Endothelial cell of umbilical vein (primary cell): ENCODE measurements at regions not wholly inside any gene's neighbourhood (a gene's known extent, or its start where the extent isn't known, plus 50 kb on each side); places are given as distances from the start of the nearest gene placed in this dataset.

Source experiments
- BruUV-seq: library from RNA; stranded (reverse); fragments of 400-500 nt; replicated peaks from 2 replicates; lab custom pipeline; 2021; lab: Mats Ljungman, UMichigan
- CTCF ChIA-PET: fragments of 300-600, 350-600 bp; sonication (Branson Sonifier 250); formaldehyde crosslinking; loops from one replicate; lab custom pipeline; 2021; ENCODE audit warnings: antibody characterized with exemption, inconsistent platforms; lab: Charles Lee
- POLR2A ChIA-PET: fragments of 300-600, 350-600 bp; sonication (Branson Sonifier 250); formaldehyde crosslinking; loops from one replicate; lab custom pipeline; 2021; ENCODE audit warnings: antibody characterized with exemption, inconsistent platforms; lab: Charles Lee
- DNase-seq: peaks from one replicate; pipeline ENCODE4 v3.0.0-alpha.2; 2011; ENCODE audit warnings: low read depth, low spot score
- FAIRE-seq: peaks from 2 replicates; lab custom pipeline; 2011; peaks lifted over from hg19 to GRCh38; lab: Jason Lieb, UNC
- H2AFZ ChIP-seq: 2 replicates; pipeline ENCODE4 v1.6.0; 2012; ENCODE audit warnings: low read depth, low read length, control low read depth, inconsistent platforms
- H3K27ac ChIP-seq: 2 replicates; pipeline ENCODE4 v1.5.1; 2011; ENCODE audit warnings: low read depth, mild to moderate bottlenecking, control low read depth, low read length, moderate library complexity; ENCODE audit not compliant: insufficient read depth
- H3K27me3 ChIP-seq, 2 experiments: 2 replicates each; pipeline versions ENCODE4 v1.6.0 to v1.6.1; 2011; ENCODE audit warnings: low read length in 2 of 2, mixed read lengths in 1 of 2; ENCODE audit not compliant: control insufficient read depth in 2 of 2, insufficient read depth in 2 of 2
- H3K36me3 ChIP-seq, 2 experiments: 2 replicates in 1 of 2; 3 replicates in 1 of 2; pipeline ENCODE4 v1.5.1; 2011; ENCODE audit warnings: low read length in 2 of 2, mild to moderate bottlenecking in 1 of 2, moderate library complexity in 1 of 2; ENCODE audit not compliant: control insufficient read depth in 2 of 2, insufficient read depth in 2 of 2; ENCODE audit errors: extremely low read depth in 1 of 2
- H3K4me1 ChIP-seq: 3 replicates; pipeline ENCODE4 v1.5.1; 2011; ENCODE audit warnings: mild to moderate bottlenecking, low read length; ENCODE audit not compliant: control insufficient read depth, insufficient read depth; ENCODE audit errors: extremely low read depth
- H3K4me2 ChIP-seq: 2 replicates; pipeline ENCODE4 v1.6.1; 2011; ENCODE audit warnings: low read length, control low read depth, mixed read lengths; ENCODE audit not compliant: insufficient read depth
- H3K4me3 ChIP-seq, 3 experiments: fragments of 200-600 bp in 1 of 3; sonication (generic), shearing (Covaris generic) in 1 of 3; replicated peaks in 1 of 3; 2 replicates each; pipeline ENCODE4 v1.5.1; 2011 to 2016; ENCODE audit warnings: control low read depth in 3 of 3, low read length in 3 of 3, mild to moderate bottlenecking in 2 of 3, inconsistent platforms in 1 of 3, low read depth in 1 of 3, moderate library complexity in 1 of 3; ENCODE audit not compliant: insufficient read depth in 1 of 3
- H3K79me2 ChIP-seq: 2 replicates; pipeline ENCODE4 v1.6.0; 2012; ENCODE audit warnings: low read length, inconsistent platforms; ENCODE audit not compliant: control insufficient read depth, insufficient read depth
- H3K9ac ChIP-seq: replicated peaks from 2 replicates; pipeline ENCODE3; 2011; ENCODE audit warnings: low read length, control low read depth; ENCODE audit not compliant: insufficient read depth; ENCODE audit errors: extremely low read depth
- H3K9me1 ChIP-seq: replicated peaks from 3 replicates; pipeline ENCODE4 v1.6.0; 2011; ENCODE audit warnings: mild to moderate bottlenecking, low read length; ENCODE audit not compliant: control insufficient read depth, insufficient read depth; ENCODE audit errors: extremely low read depth
- H3K9me3 ChIP-seq: replicated peaks from 2 replicates; pipeline ENCODE4 v1.5.1; 2012; ENCODE audit warnings: low read length, inconsistent platforms; ENCODE audit not compliant: control insufficient read depth, insufficient read depth
- H4K20me1 ChIP-seq: replicated peaks from 2 replicates; pipeline ENCODE3; 2011; ENCODE audit warnings: mild to moderate bottlenecking, low read length; ENCODE audit not compliant: control insufficient read depth, insufficient read depth; ENCODE audit errors: extremely low read depth
- EZH2 ChIP-seq: IDR thresholded peaks from 2 replicates; pipeline ENCODE4 v1.6.1; 2012; ENCODE audit warnings: borderline replicate concordance, low read depth, mild to moderate bottlenecking, moderate library complexity, low read length, inconsistent platforms; ENCODE audit not compliant: severe bottlenecking
- FOS ChIP-seq: IDR thresholded peaks from 2 replicates; pipeline ENCODE4 v1.6.1; 2011; ENCODE audit warnings: mild to moderate bottlenecking, low read length, moderate library complexity, borderline replicate concordance; ENCODE audit not compliant: insufficient read depth
- GATA2 ChIP-seq: IDR thresholded peaks from 2 replicates; pipeline ENCODE4 v1.7.0; 2011; ENCODE audit warnings: low read depth, mild to moderate bottlenecking, moderate library complexity, mixed read lengths, low read length; ENCODE audit not compliant: insufficient read length, insufficient read depth
- JUN ChIP-seq: IDR thresholded peaks from 2 replicates; pipeline ENCODE4 v1.6.1; 2011; ENCODE audit warnings: borderline replicate concordance, low read depth; ENCODE audit not compliant: insufficient read length, insufficient read depth
- MYC ChIP-seq: IDR thresholded peaks from one replicate; pipeline ENCODE4 v1.6.1; 2011; ENCODE audit warnings: mild to moderate bottlenecking, low read depth, low read length
- POLR2A ChIP-seq: IDR thresholded peaks from 2 replicates; pipeline ENCODE4 v1.6.1; 2012; ENCODE audit warnings: low read depth, mild to moderate bottlenecking, control low read depth, low read length
- POLR2AphosphoS5 ChIP-seq: IDR thresholded peaks from 2 replicates; pipeline ENCODE4 v1.6.1; 2012; ENCODE audit warnings: low read depth, mild to moderate bottlenecking, control low read depth, low read length, moderate library complexity; ENCODE audit not compliant: insufficient read depth
- dilution Hi-C: fragments of 300-500 bp; cut with MboI; formaldehyde crosslinking; loops from one replicate; pipeline ENCODE4 v1.15.0; 2019; ENCODE audit warnings: low sequenced_read_pairs; ENCODE audit not compliant: extremely low pct_ligation_motif_present
- intact Hi-C: fragments of 100-400 bp; cut with micrococcal nuclease; formaldehyde crosslinking; loops from one replicate; pipeline ENCODE4 v1.10.0; 2022
- TF ChIP-seq, protein P1 (sequence below), 2 donors: IDR thresholded peaks; 1 replicate in 1 of 2; 2 replicates in 1 of 2; pipeline ENCODE4 v1.5.1; 2011; ENCODE audit warnings: low read length in 2 of 2, mild to moderate bottlenecking in 2 of 2, moderate library complexity in 2 of 2, control low read depth in 1 of 2, inconsistent platforms in 1 of 2, low read depth in 1 of 2; ENCODE audit not compliant: insufficient read depth in 1 of 2; ENCODE audit errors: extremely low read depth in 1 of 2
- TF ChIP-seq, protein P2 (sequence below): IDR thresholded peaks from 2 replicates; pipeline ENCODE4 v1.6.1; 2011; ENCODE audit not compliant: insufficient read depth, insufficient read length

DNA sequence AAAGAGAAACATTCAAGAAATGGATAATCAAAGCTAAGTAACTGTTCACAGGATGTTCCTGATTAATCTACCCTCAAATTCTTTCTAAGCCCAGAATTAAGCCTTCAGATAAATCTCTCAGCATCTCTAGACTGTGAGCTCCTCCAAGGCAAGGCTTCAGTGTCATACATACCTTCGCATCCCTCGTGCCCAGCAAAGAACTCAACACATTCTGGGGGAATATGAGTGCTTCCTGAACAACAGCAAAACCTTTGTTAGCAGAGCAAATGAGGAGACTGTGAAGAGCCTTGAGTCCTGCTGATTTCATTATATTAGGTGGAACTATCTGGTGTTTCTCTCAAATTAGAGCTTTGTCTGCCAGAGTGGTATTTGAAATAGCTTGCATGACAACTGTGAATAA lies 401.8 kb upstream of the TMPO start:
- Histone ChIP-seq H3K4me2 (no peak overlapping the region), H2AFZ (no peak overlapping the region), H3K36me3 (no peaks in the 10 kb centered on the region), H4K20me1 (no peaks in the 10 kb centered on the region), H3K9me3 (no peaks in the 10 kb centered on the region), H3K4me1 (no peaks in the 10 kb centered on the region), H3K9ac (no peak overlapping the region), H3K79me2 (no peaks in the 10 kb centered on the region), H3K4me3 (no peak overlapping the region), H3K27ac (no peak overlapping the region), H3K9me1 (no peaks in the 10 kb centered on the region), H3K27me3 (no peaks in the 10 kb centered on the region)
- POLR2A ChIA-PET = interaction anchor here (0.5 kb wide), 1 partner anchor 96 kb away, joined by 3 read pairs; no protein-coding TSS in a partner anchor
- CTCF ChIA-PET = interaction anchor here (1.4 to 1.5 kb wide), 2 partner anchors 41 to 114 kb away, joined by 3 to 5 read pairs; no protein-coding TSS in a partner anchor
- no TSS peak for BruUV-seq
- dilution Hi-C loops = no loop called here
- FAIRE-seq = no peak
- DNase-seq = no peak
- intact Hi-C loops = no loop called here
- TF ChIP-seq EZH2 (no peak), POLR2A (no peak), JUN (no peak), MYC (no peak), GATA2 (no peak), FOS (no peak), POLR2AphosphoS5 (no peak)
- TF ChIP-seq, protein P1, sequence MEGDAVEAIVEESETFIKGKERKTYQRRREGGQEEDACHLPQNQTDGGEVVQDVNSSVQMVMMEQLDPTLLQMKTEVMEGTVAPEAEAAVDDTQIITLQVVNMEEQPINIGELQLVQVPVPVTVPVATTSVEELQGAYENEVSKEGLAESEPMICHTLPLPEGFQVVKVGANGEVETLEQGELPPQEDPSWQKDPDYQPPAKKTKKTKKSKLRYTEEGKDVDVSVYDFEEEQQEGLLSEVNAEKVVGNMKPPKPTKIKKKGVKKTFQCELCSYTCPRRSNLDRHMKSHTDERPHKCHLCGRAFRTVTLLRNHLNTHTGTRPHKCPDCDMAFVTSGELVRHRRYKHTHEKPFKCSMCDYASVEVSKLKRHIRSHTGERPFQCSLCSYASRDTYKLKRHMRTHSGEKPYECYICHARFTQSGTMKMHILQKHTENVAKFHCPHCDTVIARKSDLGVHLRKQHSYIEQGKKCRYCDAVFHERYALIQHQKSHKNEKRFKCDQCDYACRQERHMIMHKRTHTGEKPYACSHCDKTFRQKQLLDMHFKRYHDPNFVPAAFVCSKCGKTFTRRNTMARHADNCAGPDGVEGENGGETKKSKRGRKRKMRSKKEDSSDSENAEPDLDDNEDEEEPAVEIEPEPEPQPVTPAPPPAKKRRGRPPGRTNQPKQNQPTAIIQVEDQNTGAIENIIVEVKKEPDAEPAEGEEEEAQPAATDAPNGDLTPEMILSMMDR (IDR thresholded peaks at IDR 0.05; ENCODE audit: extremely low read depth in 1 of 2, insufficient read depth in 1 of 2, low read depth in 1 of 2, low read length in 2 of 2) = no peak
- TF ChIP-seq, protein P2, sequence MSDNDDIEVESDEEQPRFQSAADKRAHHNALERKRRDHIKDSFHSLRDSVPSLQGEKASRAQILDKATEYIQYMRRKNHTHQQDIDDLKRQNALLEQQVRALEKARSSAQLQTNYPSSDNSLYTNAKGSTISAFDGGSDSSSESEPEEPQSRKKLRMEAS = no peak
